B cell (primary cell): ENCODE measurements at regions not wholly inside any gene's neighbourhood (a gene's known extent, or its start where the extent isn't known, plus 50 kb on each side); places are given as distances from the start of the nearest gene placed in this dataset.

Source experiments
- ATAC-seq: fragments of 200-7000 bp; cut with Tn5 transposase; one replicate; pipeline ENCODE4 v1.10.0; 2021; ENCODE audit warnings: low read depth, mild to moderate bottlenecking, moderate number of reproducible peaks, moderate library complexity
- CTCF ChIA-PET: fragments of 350-600 bp; sonication (Branson Sonifier 250); formaldehyde crosslinking; loops from one replicate; lab custom pipeline; 2021; ENCODE audit warnings: antibody characterized with exemption, inconsistent platforms; lab: Charles Lee
- POLR2A ChIA-PET: fragments of 350-600 bp; sonication (Branson Sonifier 250); formaldehyde crosslinking; loops from one replicate; lab custom pipeline; 2021; ENCODE audit warnings: antibody characterized with exemption; lab: Charles Lee
- DNase-seq: peaks from one replicate; pipeline ENCODE4 v3.0.0; 2013
- H2AFZ ChIP-seq: 2 replicates; pipeline ENCODE4 v1.6.1; 2012; ENCODE audit warnings: mild to moderate bottlenecking, low read depth, low read length; ENCODE audit not compliant: insufficient read depth, poor library complexity, severe bottlenecking
- H3K27ac ChIP-seq, 2 donors: 1 replicate in 1 of 2; 2 replicates in 1 of 2; pipeline ENCODE4 v1.5.1; 2012 to 2013; ENCODE audit warnings: low read length in 2 of 2, mild to moderate bottlenecking in 2 of 2, moderate library complexity in 1 of 2
- H3K27me3 ChIP-seq, 4 experiments: fragments of 200-600 bp in 1 of 4; sonication (generic) in 1 of 4; replicated peaks in 1 of 4; 1 replicate in 2 of 4; 2 replicates in 2 of 4; pipeline versions ENCODE4 v1.6.1 to v1.7.0; 2013 to 2016; ENCODE audit warnings: low read length in 3 of 4, mild to moderate bottlenecking in 2 of 4, mixed read lengths in 1 of 4, moderate library complexity in 1 of 4; ENCODE audit not compliant: insufficient read depth in 4 of 4, control insufficient read depth in 3 of 4; ENCODE audit errors: control extremely low read depth in 1 of 4
- H3K36me3 ChIP-seq, 2 experiments: replicated peaks in 1 of 2; 1 replicate in 1 of 2; 2 replicates in 1 of 2; pipeline versions ENCODE4 v1.6.1 to v1.7.1; 2013; ENCODE audit warnings: low read length in 1 of 2; ENCODE audit not compliant: insufficient read depth in 2 of 2, control insufficient read depth in 1 of 2; ENCODE audit errors: control extremely low read depth in 1 of 2, extremely low read depth in 1 of 2
- H3K4me1 ChIP-seq, 2 donors: fragments of 200-600 bp in 1 of 2; sonication (generic) in 1 of 2; 1 replicate in 1 of 2; 2 replicates in 1 of 2; pipeline versions ENCODE4 v1.5.1 to v1.6.1; 2013 to 2017; ENCODE audit warnings: low read length in 2 of 2; ENCODE audit not compliant: control insufficient read depth in 2 of 2, insufficient read depth in 2 of 2
- H3K4me2 ChIP-seq: replicated peaks from 2 replicates; pipeline ENCODE3; 2012; ENCODE audit warnings: mild to moderate bottlenecking, low read depth, low read length; ENCODE audit not compliant: poor library complexity, severe bottlenecking
- H3K4me3 ChIP-seq, 5 experiments: fragments of 200-600 bp in 1 of 5; sonication (generic) in 1 of 5; 1 replicate in 3 of 5; 2 replicates in 2 of 5; pipeline versions ENCODE4 v1.5.1 to v1.7.0; 2011 to 2016; ENCODE audit warnings: low read length in 4 of 5, mild to moderate bottlenecking in 4 of 5, low read depth in 2 of 5, control low read depth in 1 of 5, moderate library complexity in 1 of 5; ENCODE audit not compliant: insufficient read depth in 1 of 5; ENCODE audit errors: control extremely low read depth in 1 of 5, extremely low read depth in 1 of 5
- H3K79me2 ChIP-seq: fragments of 200-600 bp; sonication (generic); one replicate; pipeline ENCODE4 v1.6.0; 2016; ENCODE audit warnings: low read length; ENCODE audit not compliant: control insufficient read depth, insufficient read depth
- H3K9ac ChIP-seq: fragments of 200-600 bp; sonication (generic); 2 replicates; pipeline ENCODE4 v1.6.1; 2017; ENCODE audit warnings: mild to moderate bottlenecking, low read length, moderate library complexity
- H3K9me3 ChIP-seq, 3 donors: one replicate each; pipeline versions ENCODE4 v1.6.1 to v1.7.1; 2013; ENCODE audit warnings: low read length in 2 of 3; ENCODE audit not compliant: control insufficient read depth in 2 of 3, insufficient read depth in 1 of 3; ENCODE audit errors: control extremely low read depth in 1 of 3
- H4K20me1 ChIP-seq: 2 replicates; pipeline ENCODE4 v1.6.0; 2012; ENCODE audit warnings: mild to moderate bottlenecking, low read length; ENCODE audit not compliant: insufficient read depth, control insufficient read depth, poor library complexity, severe bottlenecking
- H3K27ac Mint-ChIP-seq: one replicate; pipeline ENCODE4 v1.8.0; 2021; ENCODE audit warnings: mixed read lengths
- H3K27me3 Mint-ChIP-seq: one replicate; pipeline ENCODE4 v1.8.0; 2021; ENCODE audit warnings: mixed read lengths
- H3K4me1 Mint-ChIP-seq: one replicate; pipeline ENCODE4 v1.8.0; 2021; ENCODE audit warnings: mixed read lengths
- H3K4me3 Mint-ChIP-seq: one replicate; pipeline ENCODE4 v1.8.0; 2021; ENCODE audit warnings: mixed read lengths
- H3K9me3 Mint-ChIP-seq: one replicate; pipeline ENCODE4 v1.8.0; 2022; ENCODE audit warnings: mixed read lengths; ENCODE audit not compliant: insufficient read depth
- CTCF ChIP-seq: fragments of 200-600 bp; IDR thresholded peaks from one replicate; pipeline ENCODE4 v1.8.0; 2022; ENCODE audit warnings: antibody characterized with exemption, mild to moderate bottlenecking
- EZH2 ChIP-seq: IDR thresholded peaks from 2 replicates; pipeline ENCODE4 v1.6.1; 2012; ENCODE audit warnings: borderline replicate concordance, low read depth, mild to moderate bottlenecking, moderate library complexity, low read length; ENCODE audit not compliant: insufficient read depth, poor library complexity, severe bottlenecking
- WGBS: methylation state at CpG from one replicate; pipeline ENCODE4 v1.1.5; 2013; ENCODE audit warnings: missing lambda C conversion rate; ENCODE audit not compliant: insufficient coverage; 5-methylcytosine and 5-hydroxymethylcytosine counted together
- intact Hi-C: fragments of 100-400 bp; cut with micrococcal nuclease; formaldehyde crosslinking; loops from one replicate; pipeline ENCODE4 v1.10.0; 2022

- Histone ChIP-seq H3K4me3 (no peak overlapping the region), H4K20me1 (no peaks in the 10 kb centered on the region), H3K27ac (no peak overlapping the region), H3K4me1 (no peaks in the 10 kb centered on the region), H3K27me3 (no peaks in the 10 kb centered on the region), H2AFZ (no peak overlapping the region), H3K79me2 (no peaks in the 10 kb centered on the region), H3K9me3 (peaks cover 0 to 8% (median 4%) of the 10 kb centered on the region in 3 donors), H3K9ac (no peak overlapping the region), H3K36me3 (no peaks in the 10 kb centered on the region), H3K4me2 (no peak overlapping the region)
- H3K4me3 Mint-ChIP-seq = no peak overlapping the region
- H3K4me1 Mint-ChIP-seq = no peaks in the 10 kb centered on the region
- no peak overlapping the region for H3K27ac Mint-ChIP-seq
- H3K27me3 Mint-ChIP-seq = no peaks in the 10 kb centered on the region
- TF ChIP-seq CTCF = no peak
- TF ChIP-seq EZH2 = no peak
- H3K9me3 Mint-ChIP-seq = peaks cover 8% of the 10 kb centered on the region
- CTCF ChIA-PET = no interaction called here
- no peak for DNase-seq
- POLR2A ChIA-PET = no interaction called here
- no CpG with 5 or more reads among the region's 5 CpGs for WGBS
- no peak for ATAC-seq
- intact Hi-C loops = no loop called here
Measured at GRCh38 chr2:4190548-4190947, 487.2 kb downstream of the DCDC2C start.

GRCh38 chr2:4192119-4192518 is 488.7 kb downstream of the DCDC2C start:
- Histone ChIP-seq H3K79me2 (no peaks in the 10 kb centered on the region), H2AFZ (no peak overlapping the region), H3K4me2 (no peak overlapping the region), H3K4me1 (no peaks in the 10 kb centered on the region), H3K27me3 (peaks cover 0 to 2% (median 0%) of the 10 kb centered on the region in 4 experiments), H3K9ac (no peak overlapping the region), H3K4me3 (no peak overlapping the region), H4K20me1 (no peaks in the 10 kb centered on the region), H3K9me3 (peaks cover 0 to 12% (median 4%) of the 10 kb centered on the region in 3 donors), H3K36me3 (no peaks in the 10 kb centered on the region), H3K27ac (no peak overlapping the region)
- intact Hi-C loops = no loop called here
- ATAC-seq = no peak
- no peak for DNase-seq
- Mint-ChIP-seq H3K27ac (no peak overlapping the region), H3K4me3 (no peak overlapping the region), H3K4me1 (no peaks in the 10 kb centered on the region), H3K9me3 (peaks cover 8% of the 10 kb centered on the region), H3K27me3 (no peaks in the 10 kb centered on the region)
- TF ChIP-seq CTCF (no peak), EZH2 (no peak)
- CTCF ChIA-PET = no interaction called here
- POLR2A ChIA-PET = no interaction called here
- 92% methylated on average over 1 of the region's 2 CpGs for WGBS
